Neural progenitor cell (in vitro differentiated cells): ENCODE measurements at regions not wholly inside any gene's neighbourhood (a gene's known extent, or its start where the extent isn't known, plus 50 kb on each side); places are given as distances from the start of the nearest gene placed in this dataset.

Experiments
- DNase-seq: peaks from one replicate; pipeline ENCODE4 v3.0.0-alpha.2; 2016; ENCODE audit warnings: low spot score
- H2AFZ ChIP-seq: fragments of 200-600 bp; sonication (generic); replicated peaks from 2 replicates; pipeline ENCODE4 v1.6.1; 2016; ENCODE audit warnings: antibody characterized with exemption
- H3F3A ChIP-seq: fragments of 200-600 bp; sonication (generic); 2 replicates; pipeline ENCODE4 v1.6.1; 2016; ENCODE audit warnings: antibody characterized with exemption, low read depth
- H3K27ac ChIP-seq: fragments of 200-600 bp; sonication (generic); 2 replicates; pipeline ENCODE4 v1.5.1; 2016; ENCODE audit warnings: mild to moderate bottlenecking
- H3K27me3 ChIP-seq: fragments of 200-600 bp; sonication (generic); 2 replicates; pipeline ENCODE4 v1.6.1; 2016; ENCODE audit warnings: mild to moderate bottlenecking, moderate library complexity
- H3K36me3 ChIP-seq: fragments of 200-600 bp; sonication (generic); 2 replicates; pipeline ENCODE4 v1.5.1; 2016
- H3K4me1 ChIP-seq: fragments of 200-600 bp; sonication (generic); 2 replicates; pipeline ENCODE4 v1.6.1; 2016; ENCODE audit warnings: mixed run types
- H3K4me2 ChIP-seq: fragments of 200-600 bp; sonication (generic); 2 replicates; pipeline ENCODE4 v1.6.1; 2016
- H3K4me3 ChIP-seq: fragments of 200-600 bp; sonication (generic); 2 replicates; pipeline ENCODE4 v1.5.1; 2016
- H3K79me2 ChIP-seq: fragments of 200-600 bp; sonication (generic); 2 replicates; pipeline ENCODE4 v1.6.1; 2016; ENCODE audit warnings: low read depth
- H3K9ac ChIP-seq: fragments of 200-600 bp; sonication (generic); 2 replicates; pipeline ENCODE4 v1.6.1; 2016
- H3K9me3 ChIP-seq: fragments of 200-600 bp; sonication (generic); 2 replicates; pipeline ENCODE4 v1.5.1; 2016; ENCODE audit warnings: low read depth
- H4K20me1 ChIP-seq: fragments of 200-600 bp; sonication (generic); 2 replicates; pipeline ENCODE4 v1.6.1; 2016; ENCODE audit warnings: low read depth
- H3K27ac Mint-ChIP-seq: 3 replicates; pipeline ENCODE4 v1.8.0; 2021; ENCODE audit warnings: mixed read lengths
- H3K27me3 Mint-ChIP-seq: 2 replicates; pipeline ENCODE4 v1.8.0; 2022; ENCODE audit warnings: low read depth, mild to moderate bottlenecking, inconsistent platforms, moderate library complexity, mixed read lengths; ENCODE audit not compliant: insufficient read depth
- H3K36me3 Mint-ChIP-seq: 3 replicates; pipeline ENCODE4 v1.8.0; 2021; ENCODE audit warnings: mixed read lengths
- H3K4me1 Mint-ChIP-seq: 3 replicates; pipeline ENCODE4 v1.8.0; 2021; ENCODE audit warnings: mixed read lengths
- H3K4me3 Mint-ChIP-seq: 3 replicates; pipeline ENCODE4 v1.8.0; 2021; ENCODE audit warnings: mild to moderate bottlenecking, moderate library complexity, mixed read lengths
- H3K9me3 Mint-ChIP-seq: 3 replicates; pipeline ENCODE4 v1.8.0; 2020; ENCODE audit warnings: mixed read lengths
- CTCF ChIP-seq: fragments of 200-600 bp; sonication (generic); IDR thresholded peaks from 2 replicates; pipeline ENCODE4 v1.5.1; 2017; ENCODE audit warnings: antibody characterized with exemption, mild to moderate bottlenecking
- EZH2 ChIP-seq: fragments of 200-600 bp; sonication (generic); IDR thresholded peaks from 2 replicates; pipeline ENCODE4 v1.6.1; 2017; ENCODE audit warnings: antibody characterized with exemption, mild to moderate bottlenecking, moderate library complexity
- EZH2phosphoT487 ChIP-seq: fragments of 200-600 bp; sonication (generic); IDR thresholded peaks from 2 replicates; pipeline ENCODE4 v1.6.1; 2017; ENCODE audit warnings: antibody characterized with exemption

- no peaks in the 10 kb centered on the region for H3K36me3 ChIP-seq
- no peaks in the 10 kb centered on the region for H3F3A ChIP-seq
- H2AFZ ChIP-seq, result no peak overlapping the region
- no peak overlapping the region for H3K4me3 Mint-ChIP-seq
- no peaks in the 10 kb centered on the region for H3K36me3 Mint-ChIP-seq
- H3K4me1 Mint-ChIP-seq, result peaks cover 2% of the 10 kb centered on the region
- TF ChIP-seq CTCF (no peak), EZH2 (no peak), EZH2phosphoT487 (no peak)
- H3K79me2 ChIP-seq, result no peaks in the 10 kb centered on the region
- peaks cover 2% of the 10 kb centered on the region for H3K9me3 Mint-ChIP-seq
- H3K4me3 ChIP-seq, result no peak overlapping the region
- no peaks in the 10 kb centered on the region for H3K27me3 Mint-ChIP-seq
- H3K27ac Mint-ChIP-seq, result no peak overlapping the region
- no peaks in the 10 kb centered on the region for H3K9me3 ChIP-seq
- DNase-seq, result peak; percentile 3
- H4K20me1 ChIP-seq, result no peaks in the 10 kb centered on the region
- no peaks in the 10 kb centered on the region for H3K27me3 ChIP-seq
- H3K4me2 ChIP-seq, result no peak overlapping the region
- no peaks in the 10 kb centered on the region for H3K4me1 ChIP-seq
- H3K27ac ChIP-seq, result no peak overlapping the region
- H3K9ac ChIP-seq, result no peak overlapping the region
Measured at GRCh38 chrX:66914080-66914479, 275.2 kb upstream of the EDA2R start.

- no peaks in the 10 kb centered on the region for H3F3A ChIP-seq
- H3K4me1 ChIP-seq, result no peaks in the 10 kb centered on the region
- TF ChIP-seq EZH2phosphoT487, result no peak
- no peak for TF ChIP-seq CTCF
- TF ChIP-seq EZH2, result no peak
- H3K27ac Mint-ChIP-seq, result no peak overlapping the region
- H4K20me1 ChIP-seq, result no peaks in the 10 kb centered on the region
- H3K36me3 Mint-ChIP-seq, result no peaks in the 10 kb centered on the region
- no peak overlapping the region for H3K4me2 ChIP-seq
- no peak overlapping the region for H3K9ac ChIP-seq
- H3K79me2 ChIP-seq, result no peaks in the 10 kb centered on the region
- H3K27ac ChIP-seq, result no peak overlapping the region
- H3K4me3 ChIP-seq, result no peak overlapping the region
- no peaks in the 10 kb centered on the region for H3K9me3 Mint-ChIP-seq
- no peaks in the 10 kb centered on the region for H3K27me3 Mint-ChIP-seq
- H3K4me1 Mint-ChIP-seq, result peaks cover 2% of the 10 kb centered on the region
- DNase-seq, result no peak
- H3K36me3 ChIP-seq, result no peaks in the 10 kb centered on the region
- H3K9me3 ChIP-seq, result no peaks in the 10 kb centered on the region
- no peak overlapping the region for H2AFZ ChIP-seq
- no peaks in the 10 kb centered on the region for H3K27me3 ChIP-seq
- H3K4me3 Mint-ChIP-seq, result no peak overlapping the region
Measured at GRCh38 chrX:66912417-66912816, 273.5 kb upstream of the EDA2R start.

GRCh38 chrX:66902081-66902480, 263.2 kb upstream of the EDA2R start:
- H3K9me3 ChIP-seq, result no peaks in the 10 kb centered on the region
- no peak overlapping the region for H3K9ac ChIP-seq
- H3K27me3 Mint-ChIP-seq, result no peaks in the 10 kb centered on the region
- H3K4me3 ChIP-seq, result no peak overlapping the region
- no peaks in the 10 kb centered on the region for H3K36me3 ChIP-seq
- no peak overlapping the region for H3K27ac Mint-ChIP-seq
- no peaks in the 10 kb centered on the region for H3K79me2 ChIP-seq
- TF ChIP-seq CTCF (no peak), EZH2phosphoT487 (no peak), EZH2 (no peak)
- no peak overlapping the region for H3K27ac ChIP-seq
- no peaks in the 10 kb centered on the region for H3F3A ChIP-seq
- no peaks in the 10 kb centered on the region for H3K27me3 ChIP-seq
- H3K4me3 Mint-ChIP-seq, result no peak overlapping the region
- H4K20me1 ChIP-seq, result no peaks in the 10 kb centered on the region
- no peaks in the 10 kb centered on the region for H3K36me3 Mint-ChIP-seq
- no peak overlapping the region for H2AFZ ChIP-seq
- H3K4me2 ChIP-seq, result no peak overlapping the region
- H3K9me3 Mint-ChIP-seq, result peaks cover 2% of the 10 kb centered on the region
- H3K4me1 ChIP-seq, result no peaks in the 10 kb centered on the region
- DNase-seq, result no peak
- H3K4me1 Mint-ChIP-seq, result no peaks in the 10 kb centered on the region

- Histone ChIP-seq H3K9me3 (no peaks in the 10 kb centered on the region), H3K79me2 (no peaks in the 10 kb centered on the region), H3K4me3 (no peak overlapping the region), H3K27ac (no peak overlapping the region), H3K4me2 (no peak overlapping the region), H2AFZ (no peak overlapping the region), H3F3A (no peaks in the 10 kb centered on the region), H4K20me1 (no peaks in the 10 kb centered on the region), H3K27me3 (no peaks in the 10 kb centered on the region), H3K36me3 (no peaks in the 10 kb centered on the region), H3K4me1 (no peaks in the 10 kb centered on the region), H3K9ac (no peak overlapping the region)
- TF ChIP-seq EZH2phosphoT487 (no peak), CTCF (no peak), EZH2 (no peak)
- H3K9me3 Mint-ChIP-seq, result peaks cover 2% of the 10 kb centered on the region
- DNase-seq, result no peak
- no peaks in the 10 kb centered on the region for H3K4me1 Mint-ChIP-seq
- H3K36me3 Mint-ChIP-seq, result no peaks in the 10 kb centered on the region
- no peak overlapping the region for H3K27ac Mint-ChIP-seq
- H3K4me3 Mint-ChIP-seq, result no peak overlapping the region
- H3K27me3 Mint-ChIP-seq, result no peaks in the 10 kb centered on the region
Measured at GRCh38 chrX:66900886-66901285, 262.0 kb upstream of the EDA2R start.
